ENCODE measurements at regions not wholly inside any gene's neighbourhood (a gene's known extent, or its start where the extent isn't known, plus 50 kb on each side); places are given as distances from the start of the nearest gene placed in this dataset.

- Histone ChIP-seq H3K4me1 (ENCODE audit: low read depth) (no peaks in the 10 kb centered on the region), H3K4me3 (no peak overlapping the region), H3K9me3 (peaks cover 40% of the 10 kb centered on the region), H3K36me3 (ENCODE audit: low read depth) (no peaks in the 10 kb centered on the region)
- intact Hi-C loops (cut with DNase I, micrococcal nuclease), result no loop called here
- DNase-seq (no peak), ATAC-seq (no peak)
- TF ChIP-seq CTCF (IDR thresholded peaks at IDR 0.05), result no peak
Observed at GRCh38 chr21:30962013-30962412, 76.3 kb downstream of the KRTAP19-8 start.

- intact Hi-C loops (cut with DNase I, micrococcal nuclease), result no loop called here
- H3K9me3 ChIP-seq, result peaks cover 41% of the 10 kb centered on the region
- no peak overlapping the region for H3K4me3 ChIP-seq
- no peak for TF ChIP-seq CTCF (IDR thresholded peaks at IDR 0.05)
- ATAC-seq (no peak), DNase-seq (no peak)
- H3K36me3 ChIP-seq (ENCODE audit: low read depth), result no peaks in the 10 kb centered on the region
- H3K4me1 ChIP-seq (ENCODE audit: low read depth), result no peaks in the 10 kb centered on the region
Observed at GRCh38 chr21:30958741-30959140, 77.4 kb upstream of the KRTAP11-1 start.

- intact Hi-C loops (cut with DNase I, micrococcal nuclease), result no loop called here
- Histone ChIP-seq H3K4me1 (ENCODE audit: low read depth) (no peaks in the 10 kb centered on the region), H3K36me3 (ENCODE audit: low read depth) (no peaks in the 10 kb centered on the region), H3K4me3 (no peak overlapping the region), H3K9me3 (peaks cover 28% of the 10 kb centered on the region)
- DNase-seq, result no peak
- no peak for TF ChIP-seq CTCF (IDR thresholded peaks at IDR 0.05)
- no peak for ATAC-seq
Observed at GRCh38 chr21:30957010-30957409, 75.6 kb upstream of the KRTAP11-1 start.

- intact Hi-C loops (cut with DNase I, micrococcal nuclease), result no loop called here
- no peak for TF ChIP-seq CTCF (IDR thresholded peaks at IDR 0.05)
- DNase-seq (no peak), ATAC-seq (no peak)
- H3K9me3 ChIP-seq, result peaks cover 18% of the 10 kb centered on the region
- no peaks in the 10 kb centered on the region for H3K4me1 ChIP-seq (ENCODE audit: low read depth)
- no peaks in the 10 kb centered on the region for H3K36me3 ChIP-seq (ENCODE audit: low read depth)
- H3K4me3 ChIP-seq, result no peak overlapping the region
Observed at GRCh38 chr21:30953605-30954004, 72.2 kb upstream of the KRTAP11-1 start.

GRCh38 chr21:30947141-30947540, 65.8 kb upstream of the KRTAP11-1 start:
- TF ChIP-seq CTCF (IDR thresholded peaks at IDR 0.05), result no peak
- Histone ChIP-seq H3K9me3 (peaks cover 42% of the 10 kb centered on the region), H3K4me1 (ENCODE audit: low read depth) (no peaks in the 10 kb centered on the region), H3K4me3 (no peak overlapping the region), H3K36me3 (ENCODE audit: low read depth) (no peaks in the 10 kb centered on the region)
- ATAC-seq (no peak), DNase-seq (no peak)
- intact Hi-C loops (cut with DNase I, micrococcal nuclease), result no loop called here

- ATAC-seq (no peak), DNase-seq (no peak)
- intact Hi-C loops (cut with DNase I, micrococcal nuclease), result no loop called here
- Histone ChIP-seq H3K4me1 (ENCODE audit: low read depth) (no peaks in the 10 kb centered on the region), H3K36me3 (ENCODE audit: low read depth) (no peaks in the 10 kb centered on the region), H3K4me3 (no peak overlapping the region), H3K9me3 (peaks cover 53% of the 10 kb centered on the region)
- no peak for TF ChIP-seq CTCF (IDR thresholded peaks at IDR 0.05)
Observed at GRCh38 chr21:30943920-30944319, 62.5 kb upstream of the KRTAP11-1 start.
